NCI-H774 (cell line): ENCODE measurements at regions not wholly inside any gene's neighbourhood (a gene's known extent, or its start where the extent isn't known, plus 50 kb on each side); places are given as distances from the start of the nearest gene placed in this dataset.

Experiments used
- DNase-seq: peaks from one replicate; lab custom pipeline; 2025; lab: John Stamatoyannopoulos, UW

DNA sequence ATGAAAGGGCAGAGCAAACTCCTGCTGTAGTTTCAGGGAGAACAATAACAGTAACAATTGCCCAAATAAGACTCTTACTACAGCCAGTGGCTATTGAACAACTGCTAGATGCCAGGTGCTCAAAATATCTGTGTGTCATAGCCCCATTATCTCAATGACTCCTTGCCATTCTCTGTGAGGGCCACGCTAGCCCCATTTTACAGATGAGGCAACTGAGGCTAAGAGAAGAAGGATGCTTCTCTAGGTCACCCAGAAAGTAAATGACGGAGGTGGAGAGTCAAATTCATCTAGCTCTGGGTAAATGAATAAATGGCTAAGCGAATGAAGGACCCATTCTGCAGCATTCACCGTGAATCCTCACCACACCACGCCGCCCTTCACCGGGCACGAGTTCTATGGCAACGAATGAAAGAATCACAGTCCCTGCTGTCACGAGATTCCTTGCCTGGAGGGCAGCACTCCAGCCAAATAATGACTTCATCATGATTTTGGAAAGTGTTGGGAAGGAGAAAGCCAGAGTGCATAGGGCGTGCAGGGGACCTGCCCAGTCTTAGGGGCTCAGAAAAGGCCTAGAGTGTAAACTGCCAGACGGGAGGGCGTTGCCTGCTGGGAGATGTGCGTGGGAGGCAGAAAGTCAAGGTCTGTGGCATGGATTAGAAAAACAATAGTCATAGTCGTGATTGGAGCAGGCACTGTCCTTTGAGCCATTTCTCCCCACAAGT, 147.2 kb downstream of the C9orf50 start:
- DNase-seq = no peak

DNA sequence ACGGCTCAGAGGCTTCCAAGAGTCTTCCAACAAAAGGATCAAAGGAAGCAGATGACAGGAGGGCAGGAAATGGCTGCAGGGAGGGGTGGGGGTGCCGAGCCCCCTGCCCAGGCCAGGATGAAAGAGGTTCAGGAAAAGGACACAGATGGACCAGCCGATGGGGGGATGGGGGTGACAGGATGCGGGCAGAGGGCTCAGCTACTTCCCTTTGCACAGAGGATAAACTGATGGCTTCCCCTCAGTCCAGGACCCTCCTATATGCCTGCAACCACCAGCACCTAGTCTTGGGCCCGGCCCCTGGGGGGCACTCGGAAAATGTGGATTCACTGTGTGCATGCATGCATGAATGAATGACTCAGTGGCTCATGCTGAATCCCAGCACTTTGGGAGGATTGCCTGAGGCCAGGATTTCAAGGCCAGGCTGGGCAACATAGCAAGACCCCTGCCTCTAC, 148.2 kb downstream of the C9orf50 start:
- DNase-seq = no peak

DNA sequence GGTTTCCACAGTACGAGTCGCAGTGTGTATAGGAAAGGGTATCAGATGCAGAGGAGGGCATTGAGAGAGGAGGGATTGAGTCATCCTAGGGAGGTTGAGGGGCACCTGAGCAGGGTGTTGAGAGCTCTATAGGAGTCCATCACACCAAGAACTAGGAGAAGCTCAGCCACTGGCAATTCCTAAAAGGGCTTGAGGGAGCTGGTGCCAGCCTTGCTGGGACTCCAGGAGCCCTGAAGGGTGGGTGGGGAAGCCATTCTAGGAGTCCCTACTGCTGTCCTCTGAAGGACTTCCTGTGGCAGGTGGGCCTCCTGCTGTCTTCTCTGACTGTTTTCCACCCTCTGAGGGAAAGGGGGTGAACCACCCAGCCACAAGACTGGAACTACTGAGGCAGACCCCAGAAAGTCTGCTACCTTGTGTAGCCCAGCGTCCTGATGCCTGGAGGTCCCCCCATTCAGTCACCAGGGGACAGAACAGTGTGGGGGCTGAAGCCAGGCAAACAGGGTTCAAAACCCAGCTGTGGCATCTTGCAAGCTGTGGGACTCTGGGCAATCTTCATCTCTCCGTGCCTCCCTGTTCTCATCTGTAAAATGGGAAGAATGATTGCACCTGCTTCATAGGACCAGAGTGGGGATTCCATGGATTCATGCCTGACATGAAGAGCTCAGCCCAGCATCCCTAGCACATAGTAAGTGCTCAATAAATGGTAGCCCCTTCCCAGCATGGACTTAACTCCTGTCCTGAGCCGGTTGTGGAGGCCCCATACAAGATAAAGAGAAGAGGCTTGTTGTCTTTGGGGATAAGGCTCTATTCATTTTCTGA, 149.5 kb downstream of the C9orf50 start:
- no peak for DNase-seq

DNA sequence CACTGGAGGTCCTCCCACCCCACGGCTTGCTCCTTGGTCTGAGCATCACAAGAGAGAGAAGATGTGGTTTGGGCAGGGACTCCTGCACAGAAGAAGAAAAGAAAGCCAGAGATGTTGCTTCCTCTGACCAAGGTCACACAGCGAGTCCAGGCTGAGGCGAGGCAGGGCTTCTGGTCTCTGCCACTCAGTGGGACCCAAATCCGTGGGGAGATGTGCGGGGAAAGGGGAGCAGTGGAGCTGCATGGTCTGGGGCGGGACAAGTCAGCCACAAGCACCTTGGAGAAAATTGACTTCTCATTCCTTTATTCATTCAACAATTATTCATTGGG, 150.9 kb downstream of the C9orf50 start:
- no peak for DNase-seq

DNA sequence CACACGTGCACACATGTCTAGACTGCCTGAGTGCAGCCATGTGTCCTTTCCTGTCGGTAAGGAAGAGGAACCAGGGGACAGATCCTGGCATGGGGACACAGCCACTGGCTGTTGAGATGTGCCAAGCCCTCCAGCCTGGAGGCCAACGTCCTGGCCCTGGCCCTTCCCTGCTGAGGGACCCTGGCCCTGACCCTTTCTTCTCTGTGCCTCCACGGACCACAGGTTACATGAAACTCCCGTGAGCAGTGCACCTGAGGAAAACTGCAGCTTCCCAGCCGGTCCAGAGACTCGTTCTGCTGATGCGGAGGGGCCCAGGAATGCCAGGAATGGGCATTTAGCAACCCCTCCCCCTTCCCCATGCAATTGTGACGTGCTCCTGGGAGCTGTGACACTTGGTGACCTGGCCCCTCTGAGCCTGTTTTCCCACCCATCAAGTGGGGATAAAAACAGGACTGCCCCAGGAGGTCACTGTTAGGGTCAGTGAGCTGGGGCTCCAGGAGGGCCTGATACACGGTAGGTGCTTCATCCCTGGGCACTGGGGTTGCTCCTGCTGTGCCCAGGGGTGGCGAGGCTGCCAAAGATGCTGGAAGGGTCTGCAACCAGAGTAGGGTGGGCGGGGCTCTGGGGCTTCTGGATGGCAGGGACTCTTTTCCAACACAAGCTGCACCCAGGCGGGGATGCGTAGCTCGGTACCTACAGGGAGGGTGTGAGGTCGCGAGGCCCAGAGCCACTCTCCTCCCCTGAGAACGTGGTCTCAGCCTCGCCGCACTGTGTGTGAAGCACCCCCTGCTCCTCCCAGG, 151.5 kb downstream of the C9orf50 start:
- DNase-seq = no peak

DNA sequence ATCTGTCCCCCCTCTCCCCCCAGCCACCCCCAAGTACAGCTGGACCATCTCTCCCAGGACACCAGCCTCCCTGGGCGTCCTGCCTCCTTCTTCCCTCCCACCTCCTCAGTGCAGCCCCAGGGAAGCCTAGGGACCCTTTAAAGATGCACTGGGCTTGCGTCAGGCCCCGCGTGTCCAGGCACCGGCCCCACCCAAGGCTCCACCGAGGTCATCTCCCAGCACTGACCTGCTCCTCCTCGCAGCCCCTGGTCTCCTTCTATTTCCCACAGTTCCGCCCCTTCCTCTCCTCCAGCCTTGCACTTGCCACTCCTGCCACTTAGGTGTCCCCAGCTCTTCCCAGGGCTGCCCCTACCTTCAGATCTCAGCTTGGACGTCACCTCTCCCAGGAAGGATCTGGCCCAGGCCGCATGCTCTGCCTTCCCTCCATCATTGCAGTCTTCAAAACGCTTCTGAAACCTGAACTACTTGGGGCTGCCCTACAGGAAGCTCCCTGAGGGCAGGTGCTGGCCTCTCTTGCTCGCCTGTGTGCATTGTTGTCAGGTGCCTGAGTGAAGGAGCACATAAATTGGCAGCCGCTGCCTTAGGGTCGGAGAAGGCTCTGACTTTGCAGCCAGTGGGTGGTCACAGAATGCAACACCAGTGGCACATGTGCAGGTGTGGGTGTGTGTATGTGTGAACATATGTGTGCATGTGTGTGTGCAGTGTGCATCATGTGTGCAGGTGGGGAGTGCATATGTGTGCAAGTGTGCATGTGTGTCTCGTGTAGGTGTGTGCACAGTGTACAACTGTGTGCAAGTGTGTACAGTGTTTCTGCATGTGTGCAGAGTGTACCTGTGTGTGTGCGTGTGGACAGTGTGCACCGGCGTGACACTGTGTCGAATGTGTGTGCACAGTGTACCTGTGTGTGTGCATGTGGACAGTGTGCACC, 152.9 kb downstream of the C9orf50 start:
- DNase-seq = no peak

DNA sequence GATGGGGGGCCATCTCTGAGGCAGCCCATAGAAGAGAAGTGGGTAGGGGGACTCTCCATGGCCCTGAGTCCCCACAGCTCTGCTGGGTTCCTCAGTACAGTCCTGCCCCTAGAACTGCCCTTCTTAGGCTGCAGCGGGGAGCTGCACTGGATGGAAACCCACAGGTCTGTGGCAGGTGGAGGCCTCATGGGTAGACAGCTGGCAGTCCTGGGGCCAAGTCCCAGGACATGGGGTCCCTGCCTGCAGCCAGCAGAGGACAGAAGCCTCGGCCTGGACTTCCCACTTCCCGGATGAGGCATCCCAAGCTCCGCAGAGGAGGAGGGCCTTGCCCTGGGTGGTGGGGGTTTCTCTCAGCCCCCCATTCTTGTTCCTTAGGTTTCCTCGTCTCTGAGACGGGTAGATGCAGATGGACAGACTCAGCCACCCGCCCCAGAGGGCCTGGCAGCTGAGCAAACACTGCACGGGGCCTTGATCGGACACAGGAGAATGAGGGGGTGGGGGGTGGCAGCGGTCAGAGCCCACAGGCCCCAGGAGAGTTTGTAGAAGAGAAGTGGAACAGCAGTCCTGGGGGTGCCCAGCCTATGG, 153.8 kb downstream of the C9orf50 start:
- DNase-seq = peak; percentile 74

DNA sequence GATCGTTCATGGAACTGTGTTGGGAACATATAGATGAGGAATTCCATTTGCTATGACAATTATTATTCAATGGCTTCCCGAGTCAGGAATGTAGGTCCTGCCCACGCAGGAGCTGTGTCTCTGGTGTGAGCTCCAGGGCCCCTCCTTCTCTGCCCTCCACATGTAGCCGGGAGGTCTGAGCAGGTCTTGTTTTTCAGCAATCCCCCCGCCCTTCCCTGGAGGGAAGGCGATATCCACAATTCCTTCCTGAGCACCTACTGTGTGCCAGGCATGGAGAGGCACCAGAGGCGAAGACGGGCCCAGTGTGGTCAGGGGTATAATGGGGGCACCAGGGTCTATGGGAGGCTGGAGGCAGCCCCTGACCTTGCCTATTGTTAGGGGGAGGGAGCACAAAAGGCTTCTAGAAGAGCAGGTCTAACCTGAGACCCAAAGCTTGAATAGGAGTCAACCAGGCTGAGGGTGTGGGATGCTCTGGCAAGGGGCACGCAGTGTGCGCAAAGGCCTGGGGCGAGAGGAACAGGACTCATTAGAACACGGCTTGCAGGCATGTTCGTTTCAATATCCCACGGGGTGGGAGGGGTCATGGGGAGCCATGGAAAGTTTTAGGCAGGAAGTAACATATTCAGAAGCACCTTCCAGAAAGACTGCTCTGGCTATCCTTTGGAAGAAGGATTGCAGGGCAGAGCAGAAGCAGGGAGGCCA, 154.9 kb downstream of the C9orf50 start:
- DNase-seq = no peak

DNA sequence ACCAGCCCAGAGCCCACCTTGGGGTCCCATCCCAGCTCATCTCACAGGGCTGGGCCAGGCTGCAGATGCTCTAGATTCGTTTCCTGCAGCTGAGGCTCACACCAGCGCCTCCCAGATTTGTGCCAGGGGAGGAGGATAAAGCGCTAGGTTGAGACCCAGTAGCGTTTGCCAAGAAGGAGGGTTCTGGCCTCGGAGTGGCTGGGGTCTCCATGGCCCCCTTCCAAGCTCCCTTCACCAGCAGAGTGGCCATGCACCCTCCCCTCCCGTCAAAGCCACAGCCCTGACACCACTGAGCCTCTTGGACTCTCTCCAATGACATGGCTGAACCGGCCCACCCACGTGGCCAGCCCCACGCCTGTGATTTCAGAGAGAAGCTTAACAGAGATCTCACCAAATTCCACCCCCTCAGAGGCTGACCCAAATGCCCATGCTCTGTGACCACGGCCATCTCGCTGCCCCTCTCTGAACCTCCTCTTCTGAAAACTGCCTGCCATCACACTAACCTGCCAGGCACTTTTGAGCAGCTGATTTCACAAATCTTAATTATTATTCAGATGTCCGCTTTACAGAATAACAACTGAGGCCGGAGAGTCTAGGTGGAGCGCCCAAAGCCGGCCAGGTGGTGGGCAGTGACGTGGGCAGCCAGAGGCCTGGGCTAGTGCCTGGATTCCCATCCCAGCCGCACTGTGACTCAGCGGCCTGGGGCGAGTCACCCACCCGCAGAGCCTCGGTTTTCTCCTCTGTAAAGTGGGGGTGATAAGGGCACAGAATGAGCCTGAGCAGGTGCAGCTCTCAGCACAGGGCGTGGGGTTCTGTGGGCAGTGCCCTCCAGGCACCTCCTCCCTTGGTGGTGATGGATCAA, 155.7 kb downstream of the C9orf50 start:
- no peak for DNase-seq

DNA sequence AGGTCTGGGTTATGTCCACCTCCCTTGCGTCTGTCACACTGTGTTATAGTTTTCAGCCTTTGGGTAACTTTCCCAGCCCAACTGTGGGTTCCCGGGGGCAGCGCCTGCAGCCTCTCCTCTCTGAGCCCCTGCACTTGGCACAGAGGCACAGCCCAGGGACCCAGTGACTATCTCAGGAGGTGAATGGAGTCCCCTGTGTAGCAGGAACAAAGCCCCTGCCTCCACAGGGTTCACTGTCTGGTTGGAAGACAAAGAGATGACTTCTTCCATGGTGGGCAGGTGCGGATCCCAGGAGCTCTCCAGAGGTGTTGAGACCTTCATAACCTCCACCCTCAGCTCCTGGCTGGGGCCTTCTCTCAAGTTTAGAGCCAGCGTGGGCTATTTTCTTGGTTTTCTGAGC, 156.9 kb downstream of the C9orf50 start:
- no peak for DNase-seq

DNA sequence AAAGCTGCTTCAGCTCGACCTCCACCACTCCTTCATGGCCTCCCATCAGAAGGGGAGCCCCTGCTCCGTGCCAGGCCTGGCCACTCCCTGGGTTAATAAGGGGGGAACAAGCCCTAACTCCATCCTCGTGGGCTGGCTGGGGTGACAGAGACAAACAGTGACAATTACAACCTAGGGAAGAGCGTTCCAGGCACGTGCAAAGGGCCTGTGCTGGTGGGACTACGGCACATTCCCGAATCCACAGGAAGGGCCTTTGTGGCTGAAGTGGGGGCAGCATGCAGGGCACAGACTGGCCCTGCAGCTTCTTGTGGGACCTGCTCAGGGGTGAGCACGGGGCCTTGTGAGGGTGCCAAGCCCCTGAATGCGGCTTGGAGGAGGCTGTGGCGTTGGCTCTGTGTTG, 157.4 kb downstream of the C9orf50 start:
- DNase-seq = no peak

DNA sequence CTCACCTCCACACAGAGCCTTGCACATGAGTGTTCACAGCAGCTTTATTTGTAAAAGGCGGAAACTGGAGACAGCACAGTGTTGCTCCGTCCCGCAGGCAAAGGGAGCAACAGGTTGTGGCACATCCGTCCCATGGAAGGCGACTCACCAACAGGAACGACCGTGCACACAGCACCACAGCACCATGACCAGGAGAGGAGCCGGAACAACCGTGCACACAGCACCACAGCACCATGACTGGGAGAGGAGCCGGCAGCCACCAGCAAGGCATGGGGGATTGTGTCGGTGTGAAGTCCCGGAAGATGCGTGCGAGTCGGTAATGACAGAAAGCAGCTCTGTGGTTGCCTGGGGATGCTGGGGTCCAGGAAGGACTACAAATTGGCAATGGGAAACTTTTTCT, 158.5 kb downstream of the C9orf50 start:
- DNase-seq = no peak

DNA sequence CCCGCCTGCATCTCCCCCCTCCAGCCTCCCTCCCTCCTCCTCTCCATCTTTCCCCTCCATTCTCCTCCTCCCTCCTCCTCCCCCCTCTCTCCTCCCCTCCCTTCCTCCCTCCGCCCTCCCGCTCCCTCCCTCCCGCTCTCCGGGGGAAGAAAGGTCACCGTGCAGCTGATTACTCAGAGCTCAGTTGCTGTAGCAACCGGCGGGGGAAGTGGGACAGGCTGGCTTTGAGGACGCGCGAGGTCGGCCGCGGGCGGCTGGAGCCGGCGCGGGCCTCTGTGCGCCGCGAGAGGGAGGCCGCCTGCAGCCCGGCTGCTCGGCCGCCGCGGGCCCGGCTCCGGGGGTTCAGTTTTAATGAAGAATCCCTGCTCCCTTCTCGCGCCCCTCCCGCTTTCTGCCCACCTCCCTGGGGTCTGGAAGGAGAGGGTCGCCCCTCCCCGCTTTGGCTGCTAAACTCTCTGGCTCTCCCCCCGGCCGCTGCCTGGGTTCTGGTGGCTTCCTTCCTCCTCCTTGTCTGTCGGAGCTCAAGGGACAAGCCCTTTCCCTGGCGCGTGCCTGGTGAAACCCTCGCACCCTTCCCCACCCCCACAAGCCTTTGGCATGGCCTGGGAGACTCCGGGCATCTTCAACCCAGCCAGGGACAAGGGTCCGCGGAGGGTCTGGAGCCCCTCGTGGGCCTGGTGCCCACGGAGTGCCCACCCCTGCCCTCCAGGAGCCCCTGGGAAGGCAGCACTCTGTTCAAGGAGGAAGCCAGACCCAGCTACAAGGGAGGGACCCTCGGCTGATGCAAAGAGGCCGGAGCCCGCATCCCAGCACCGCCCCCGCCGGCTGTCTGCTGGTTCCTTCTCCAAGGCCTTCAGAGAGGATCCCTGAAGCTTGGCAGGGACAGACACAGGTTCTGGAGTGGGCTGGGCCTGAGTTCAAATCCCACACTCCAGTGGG, 160.3 kb downstream of the C9orf50 start:
- DNase-seq = peak; percentile 99

DNA sequence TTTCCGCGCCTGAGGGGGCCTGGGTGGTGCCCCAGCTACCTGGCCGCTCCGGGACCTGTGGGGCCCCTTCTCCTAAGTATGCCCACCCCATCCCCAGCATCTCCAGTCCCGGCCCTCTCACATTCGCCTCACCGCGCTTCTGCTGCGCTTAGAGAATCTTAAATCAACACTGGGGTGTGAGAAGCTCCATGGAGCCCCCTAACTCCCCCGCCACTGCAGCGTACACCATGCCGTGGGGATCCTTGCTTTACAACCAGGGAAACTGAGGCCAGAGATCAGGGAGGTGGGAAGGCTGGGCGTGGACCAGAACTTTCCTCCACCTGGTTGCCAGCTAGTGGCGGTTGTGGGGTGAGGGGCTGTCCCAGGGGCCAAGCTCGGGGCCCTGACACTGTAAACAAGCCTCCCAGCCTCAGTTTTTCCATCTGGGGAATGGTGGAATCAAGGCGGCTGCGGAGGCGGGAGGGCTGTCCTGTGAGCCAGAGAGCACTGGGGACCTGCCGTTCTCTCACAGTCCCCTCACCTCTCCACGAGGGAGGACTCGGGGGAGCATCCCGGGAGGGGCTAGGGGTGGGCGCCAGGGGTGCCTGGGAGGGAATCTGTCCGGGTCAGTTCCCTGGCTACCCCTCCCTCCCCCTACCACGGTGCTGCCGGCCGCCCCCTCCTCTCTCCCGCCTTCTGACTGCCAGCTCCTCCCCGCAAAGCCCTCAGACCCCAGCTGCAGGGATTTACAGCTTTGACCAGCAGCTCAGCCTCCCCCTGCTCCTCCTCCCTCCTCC, 161.2 kb downstream of the C9orf50 start:
- DNase-seq = no peak

DNA sequence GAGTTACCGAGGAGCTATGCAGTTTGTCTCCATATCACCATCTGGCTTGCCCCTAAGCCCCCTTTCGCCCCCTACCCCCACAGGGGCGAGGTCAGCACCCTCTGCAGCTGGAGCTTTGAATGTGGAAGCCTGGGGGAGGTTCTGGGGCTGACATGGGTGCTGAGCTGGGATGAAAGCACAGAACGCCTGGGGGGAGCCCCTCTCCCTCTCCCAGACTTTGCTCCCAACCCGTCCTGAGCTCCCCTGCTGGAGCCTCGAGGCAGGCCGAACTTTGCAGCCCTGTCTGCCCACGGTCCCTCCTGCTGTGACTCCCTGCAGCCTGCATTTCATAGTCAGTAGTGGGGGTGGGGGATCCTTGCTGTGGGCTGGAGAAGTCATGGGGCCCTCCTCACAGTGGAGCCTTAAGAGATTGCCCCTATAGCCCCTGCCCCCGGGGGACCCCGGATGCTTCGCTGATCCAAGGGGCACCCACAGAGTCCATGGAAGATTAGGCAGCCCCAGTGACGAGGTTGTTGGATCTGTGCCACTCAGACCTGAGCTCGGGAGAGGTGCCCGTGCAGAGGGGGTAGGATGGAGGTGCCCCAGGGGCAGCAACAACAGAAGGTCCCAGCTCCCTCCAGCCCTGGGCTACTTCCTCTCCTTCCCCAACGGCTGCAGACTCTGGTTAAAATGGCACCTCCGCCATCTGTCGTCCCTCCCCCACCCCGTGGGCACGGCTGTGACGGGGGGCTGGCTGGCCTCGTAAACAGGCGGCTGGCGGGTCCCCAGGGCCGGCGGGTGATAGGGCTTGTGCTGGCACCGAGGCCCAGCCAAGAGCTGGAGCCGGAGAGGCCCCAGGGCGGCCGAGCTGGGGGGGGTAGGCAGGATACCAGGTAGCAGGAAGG, 162.0 kb downstream of the C9orf50 start:
- no peak for DNase-seq

DNA sequence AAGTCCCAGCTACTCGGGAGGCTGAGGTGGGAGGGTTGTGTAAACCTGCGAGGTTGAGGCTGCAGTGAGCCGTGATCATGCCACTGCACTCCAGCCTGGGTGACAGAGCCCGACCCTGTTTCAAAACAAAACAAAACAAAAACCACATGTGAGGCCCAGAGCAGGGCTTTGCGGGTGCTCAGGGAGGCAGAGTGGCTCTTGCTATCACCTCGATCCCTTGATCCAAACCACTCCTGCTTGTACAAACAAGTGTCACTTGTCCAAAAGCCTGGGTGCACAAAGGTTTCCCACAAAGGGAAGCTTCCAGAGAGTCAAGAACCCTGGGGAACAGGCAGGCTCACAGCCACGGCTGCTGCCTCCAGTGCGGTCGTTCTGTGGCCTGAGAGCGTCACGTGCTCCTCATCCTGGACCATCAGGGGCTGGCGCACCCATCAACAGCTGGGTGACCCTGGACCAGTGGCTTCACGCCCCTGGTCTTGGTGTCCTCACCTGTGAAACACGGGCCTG, 162.7 kb downstream of the C9orf50 start:
- no peak for DNase-seq
